Prostate gland (tissue), 2 donors: ENCODE measurements at regions not wholly inside any gene's neighbourhood (a gene's known extent, or its start where the extent isn't known, plus 50 kb on each side); places are given as distances from the start of the nearest gene placed in this dataset.

Experiments used
- DNase-seq: peaks from one replicate; pipeline ENCODE4 v3.0.0-alpha.2; 2019; ENCODE audit warnings: low spot score
- H3K27ac ChIP-seq, 2 donors: fragments of 200-600 bp; sonication (generic); 2 replicates each; pipeline ENCODE4 v1.5.1; 2017 to 2019
- H3K27me3 ChIP-seq: fragments of 200-600 bp; sonication (generic); replicated peaks from 2 replicates; pipeline ENCODE4 v1.5.1; 2019; ENCODE audit not compliant: insufficient read depth
- H3K36me3 ChIP-seq, 2 donors: fragments of 200-600 bp; sonication (generic); 1 replicate in 1 of 2; 2 replicates in 1 of 2; pipeline versions ENCODE4 v1.5.1 to v1.8.1; 2017 to 2019
- H3K4me1 ChIP-seq: fragments of 200-600 bp; sonication (generic); replicated peaks from 2 replicates; pipeline ENCODE4 v1.5.1; 2019
- H3K4me3 ChIP-seq, 2 donors: fragments of 200-600 bp; sonication (generic); 2 replicates each; pipeline ENCODE4 v1.5.1; 2017 to 2019
- H3K9me3 ChIP-seq: fragments of 200-600 bp; sonication (generic); 2 replicates; pipeline ENCODE4 v1.5.1; 2017
- POLR2A ChIP-seq: fragments of 450-650 bp; IDR thresholded peaks from one replicate; pipeline ENCODE4 v1.6.1; 2016; ENCODE audit warnings: antibody characterized with exemption, mild to moderate bottlenecking
- POLR2AphosphoS5 ChIP-seq: sonication (generic); formaldehyde crosslinking; IDR thresholded peaks from one replicate; pipeline ENCODE4 v1.6.1; 2017; ENCODE audit warnings: antibody characterized with exemption
- WGBS: methylation state at CpG from one replicate; pipeline ENCODE4 v1.1.5; 2018; 5-methylcytosine and 5-hydroxymethylcytosine counted together
- intact Hi-C: fragments of 100-400 bp; cut with DNase I; formaldehyde crosslinking; loops from one replicate; pipeline ENCODE4 v1.14.2; 2022
- TF ChIP-seq, protein P1 (sequence below), 4 experiments: fragments of 200-600 bp in 2 of 4; fragments of 450-650 bp in 2 of 4; sonication (generic) in 2 of 4; IDR thresholded peaks; 1 replicate in 3 of 4; 2 replicates in 1 of 4; pipeline ENCODE4 v1.5.1; 2016 to 2019; ENCODE audit warnings: antibody characterized with exemption in 4 of 4, mild to moderate bottlenecking in 2 of 4, moderate library complexity in 2 of 4

DNA sequence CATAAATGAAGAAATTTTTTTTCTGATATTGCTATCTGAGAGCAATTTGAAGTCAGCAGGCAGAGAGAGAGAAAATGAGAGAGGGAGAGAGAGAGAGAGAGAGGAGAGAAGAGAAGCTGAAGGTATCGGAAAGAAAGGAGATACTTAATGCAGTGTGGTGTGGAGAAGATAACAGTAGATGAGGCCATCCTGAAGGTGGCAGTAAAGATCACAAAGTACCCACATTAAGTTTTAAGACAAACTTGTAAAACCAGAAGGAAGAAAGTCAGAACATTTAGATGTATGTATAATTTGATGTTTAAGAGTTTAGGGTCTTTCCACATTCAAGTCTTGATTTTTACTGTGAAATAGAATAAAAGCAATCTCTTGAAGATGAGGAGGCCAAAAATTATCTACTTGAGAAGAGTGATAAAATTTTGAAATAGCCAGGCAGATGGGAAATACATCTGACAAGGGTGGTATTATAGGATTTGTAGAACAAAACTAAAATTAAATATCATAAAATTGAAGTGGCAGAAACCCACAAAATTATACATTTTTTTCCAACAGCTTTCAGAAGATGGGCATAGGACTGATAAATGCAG is 1753.4 kb downstream of the MRPL39 start:
- intact Hi-C loops, result loop anchor here (10.0 kb wide), 2 partner anchors 1191 to 1531 kb away; no protein-coding TSS in a partner anchor
- WGBS, result 15% methylated on average over 1 of the region's 1 CpG
- no peak for DNase-seq
- no peak overlapping the region for H3K4me3 ChIP-seq
- no peaks in the 10 kb centered on the region for H3K27me3 ChIP-seq
- no peaks in the 10 kb centered on the region for H3K4me1 ChIP-seq
- H3K36me3 ChIP-seq, result no peaks in the 10 kb centered on the region
- TF ChIP-seq POLR2AphosphoS5, result no peak
- TF ChIP-seq, protein P1, sequence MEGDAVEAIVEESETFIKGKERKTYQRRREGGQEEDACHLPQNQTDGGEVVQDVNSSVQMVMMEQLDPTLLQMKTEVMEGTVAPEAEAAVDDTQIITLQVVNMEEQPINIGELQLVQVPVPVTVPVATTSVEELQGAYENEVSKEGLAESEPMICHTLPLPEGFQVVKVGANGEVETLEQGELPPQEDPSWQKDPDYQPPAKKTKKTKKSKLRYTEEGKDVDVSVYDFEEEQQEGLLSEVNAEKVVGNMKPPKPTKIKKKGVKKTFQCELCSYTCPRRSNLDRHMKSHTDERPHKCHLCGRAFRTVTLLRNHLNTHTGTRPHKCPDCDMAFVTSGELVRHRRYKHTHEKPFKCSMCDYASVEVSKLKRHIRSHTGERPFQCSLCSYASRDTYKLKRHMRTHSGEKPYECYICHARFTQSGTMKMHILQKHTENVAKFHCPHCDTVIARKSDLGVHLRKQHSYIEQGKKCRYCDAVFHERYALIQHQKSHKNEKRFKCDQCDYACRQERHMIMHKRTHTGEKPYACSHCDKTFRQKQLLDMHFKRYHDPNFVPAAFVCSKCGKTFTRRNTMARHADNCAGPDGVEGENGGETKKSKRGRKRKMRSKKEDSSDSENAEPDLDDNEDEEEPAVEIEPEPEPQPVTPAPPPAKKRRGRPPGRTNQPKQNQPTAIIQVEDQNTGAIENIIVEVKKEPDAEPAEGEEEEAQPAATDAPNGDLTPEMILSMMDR (IDR thresholded peaks at IDR 0.05), result peak in 3 of 4 experiments; percentile 36 to 60 (median 44)
- no peaks in the 10 kb centered on the region for H3K9me3 ChIP-seq
- no peak overlapping the region for H3K27ac ChIP-seq

DNA sequence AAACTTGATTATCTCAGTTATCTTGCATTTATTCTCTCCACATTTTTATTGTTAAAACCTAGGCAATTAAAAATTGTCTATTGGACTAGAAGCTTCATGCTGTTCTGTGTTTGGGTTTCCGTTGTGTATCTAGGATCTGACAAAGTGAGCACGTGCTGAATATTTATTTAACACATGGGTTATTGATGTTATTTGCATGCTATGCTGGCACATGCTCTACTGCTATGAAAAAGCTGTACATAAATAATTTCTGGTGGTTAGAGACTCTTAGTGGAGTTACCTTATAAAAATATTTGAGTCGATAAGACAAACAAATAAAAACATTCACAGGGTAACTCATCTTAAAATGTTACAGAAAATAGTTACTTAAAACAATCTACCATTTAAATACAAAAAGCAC is 1769.7 kb downstream of the MRPL39 start:
- H3K4me3 ChIP-seq, result no peak overlapping the region
- H3K27ac ChIP-seq, result no peak overlapping the region
- intact Hi-C loops, result no loop called here
- no peaks in the 10 kb centered on the region for H3K9me3 ChIP-seq
- no peaks in the 10 kb centered on the region for H3K27me3 ChIP-seq
- no peaks in the 10 kb centered on the region for H3K4me1 ChIP-seq
- H3K36me3 ChIP-seq, result no peaks in the 10 kb centered on the region
- TF ChIP-seq POLR2AphosphoS5 (no peak), POLR2A (no peak)
- TF ChIP-seq, protein P1 (IDR thresholded peaks at IDR 0.05), result no peak
- WGBS, result 29% methylated on average over 3 of the region's 3 CpGs
- DNase-seq, result no peak

DNA sequence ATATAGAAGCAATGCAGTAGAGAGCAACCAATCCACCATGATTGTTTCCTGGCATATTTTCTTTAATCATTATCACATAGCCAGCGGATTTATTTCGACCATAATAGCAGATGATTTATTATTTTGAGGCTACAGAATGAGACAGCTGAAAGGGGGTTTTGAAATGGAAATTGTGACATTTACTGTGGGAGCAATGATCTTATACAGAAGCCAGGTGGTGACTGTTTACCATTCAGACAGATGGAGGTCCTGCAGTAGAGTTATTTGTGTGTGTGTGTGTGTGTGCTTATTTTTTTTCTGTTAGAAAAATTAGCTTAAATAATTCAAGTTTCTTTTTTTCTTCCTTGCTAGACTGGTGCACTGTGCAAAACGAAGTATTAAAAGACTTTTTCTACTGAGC is 1784.5 kb downstream of the MRPL39 start:
- H3K27ac ChIP-seq, result no peak overlapping the region
- no peaks in the 10 kb centered on the region for H3K36me3 ChIP-seq
- intact Hi-C loops, result no loop called here
- no peaks in the 10 kb centered on the region for H3K27me3 ChIP-seq
- no peaks in the 10 kb centered on the region for H3K9me3 ChIP-seq
- DNase-seq, result no peak
- WGBS, result 59% methylated on average over 3 of the region's 3 CpGs
- TF ChIP-seq POLR2A (no peak), POLR2AphosphoS5 (no peak)
- TF ChIP-seq, protein P1 (IDR thresholded peaks at IDR 0.05), result no peak
- H3K4me3 ChIP-seq, result no peak overlapping the region
- H3K4me1 ChIP-seq, result no peaks in the 10 kb centered on the region

DNA sequence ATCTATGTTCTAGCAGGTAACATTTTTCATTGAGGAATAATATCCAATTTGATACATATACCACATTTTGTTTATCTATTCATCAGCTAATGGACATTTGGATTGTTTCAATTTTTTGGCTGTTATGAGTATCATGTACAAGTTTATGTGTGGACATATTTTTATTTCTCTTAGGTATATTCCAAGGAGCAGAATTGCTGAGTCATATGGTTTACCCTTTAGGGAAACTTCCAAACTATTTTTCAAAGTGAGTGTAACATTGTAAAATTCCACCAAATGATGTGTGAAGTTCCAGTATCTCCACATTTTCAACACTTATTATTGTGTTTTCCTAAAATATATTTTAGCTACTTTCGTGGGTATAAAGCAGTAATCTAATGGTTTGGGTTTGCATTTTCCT is 1789.9 kb downstream of the MRPL39 start:
- no peak for DNase-seq
- Histone ChIP-seq H3K27me3 (no peaks in the 10 kb centered on the region), H3K9me3 (no peaks in the 10 kb centered on the region), H3K4me3 (no peak overlapping the region), H3K27ac (no peak overlapping the region), H3K36me3 (no peaks in the 10 kb centered on the region), H3K4me1 (no peaks in the 10 kb centered on the region)
- no peak for TF ChIP-seq POLR2A
- 76% methylated on average over 1 of the region's 1 CpG for WGBS
- intact Hi-C loops, result no loop called here

DNA sequence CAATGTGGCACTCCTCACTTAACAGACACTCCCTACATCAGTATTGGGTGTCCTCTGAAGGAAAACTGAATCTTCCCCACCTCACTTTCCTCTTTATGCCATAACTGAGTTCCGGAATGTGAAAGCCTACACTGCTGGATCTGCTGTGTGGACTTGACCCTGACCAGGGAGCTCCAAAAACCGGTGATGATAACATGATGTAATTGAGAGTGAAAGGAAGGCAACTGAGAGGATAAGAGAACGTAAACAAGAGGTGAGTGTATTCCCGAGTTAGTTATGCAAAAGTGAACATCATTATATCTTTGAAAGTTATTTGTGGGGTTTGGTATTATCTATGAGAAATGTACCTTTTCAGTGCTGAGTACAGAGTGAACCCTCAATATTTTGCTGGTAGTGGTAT is 1794.8 kb downstream of the MRPL39 start:
- Histone ChIP-seq H3K4me3 (no peak overlapping the region), H3K36me3 (no peaks in the 10 kb centered on the region), H3K27ac (no peak overlapping the region), H3K4me1 (no peaks in the 10 kb centered on the region), H3K27me3 (no peaks in the 10 kb centered on the region), H3K9me3 (no peaks in the 10 kb centered on the region)
- WGBS, result 85% methylated on average over 4 of the region's 4 CpGs
- no peak for DNase-seq
- intact Hi-C loops, result no loop called here
- TF ChIP-seq, protein P1 (IDR thresholded peaks at IDR 0.05), result no peak
- TF ChIP-seq POLR2A (no peak), POLR2AphosphoS5 (no peak)
